ENCODE measurements at regions not wholly inside any gene's neighbourhood (a gene's known extent, or its start where the extent isn't known, plus 50 kb on each side); places are given as distances from the start of the nearest gene placed in this dataset.

- TF ChIP-seq, protein P1, sequence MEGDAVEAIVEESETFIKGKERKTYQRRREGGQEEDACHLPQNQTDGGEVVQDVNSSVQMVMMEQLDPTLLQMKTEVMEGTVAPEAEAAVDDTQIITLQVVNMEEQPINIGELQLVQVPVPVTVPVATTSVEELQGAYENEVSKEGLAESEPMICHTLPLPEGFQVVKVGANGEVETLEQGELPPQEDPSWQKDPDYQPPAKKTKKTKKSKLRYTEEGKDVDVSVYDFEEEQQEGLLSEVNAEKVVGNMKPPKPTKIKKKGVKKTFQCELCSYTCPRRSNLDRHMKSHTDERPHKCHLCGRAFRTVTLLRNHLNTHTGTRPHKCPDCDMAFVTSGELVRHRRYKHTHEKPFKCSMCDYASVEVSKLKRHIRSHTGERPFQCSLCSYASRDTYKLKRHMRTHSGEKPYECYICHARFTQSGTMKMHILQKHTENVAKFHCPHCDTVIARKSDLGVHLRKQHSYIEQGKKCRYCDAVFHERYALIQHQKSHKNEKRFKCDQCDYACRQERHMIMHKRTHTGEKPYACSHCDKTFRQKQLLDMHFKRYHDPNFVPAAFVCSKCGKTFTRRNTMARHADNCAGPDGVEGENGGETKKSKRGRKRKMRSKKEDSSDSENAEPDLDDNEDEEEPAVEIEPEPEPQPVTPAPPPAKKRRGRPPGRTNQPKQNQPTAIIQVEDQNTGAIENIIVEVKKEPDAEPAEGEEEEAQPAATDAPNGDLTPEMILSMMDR (IDR thresholded peaks at IDR 0.05; ENCODE audit: low read depth, low read length, poor library complexity, severe bottlenecking) = no peak
- TF ChIP-seq EZH2phosphoT487 (IDR thresholded peaks at IDR 0.05; ENCODE audit: borderline replicate concordance, low read length) = no peak
Observed at GRCh38 chr14:86086962-86087361, 557.0 kb downstream of the FLRT2 start.
